Erythroblast (primary cell): ENCODE measurements at regions not wholly inside any gene's neighbourhood (a gene's known extent, or its start where the extent isn't known, plus 50 kb on each side); places are given as distances from the start of the nearest gene placed in this dataset.

Experiments
- GATA1 ChIP-seq: IDR thresholded peaks from 2 replicates; pipeline ENCODE4 v1.6.1; 2011; ENCODE audit warnings: low read depth, mild to moderate bottlenecking, control low read depth, low read length, moderate library complexity
- POLR2A ChIP-seq: IDR thresholded peaks from 2 replicates; pipeline ENCODE4 v1.6.1; 2011; ENCODE audit warnings: mild to moderate bottlenecking, low read length

DNA sequence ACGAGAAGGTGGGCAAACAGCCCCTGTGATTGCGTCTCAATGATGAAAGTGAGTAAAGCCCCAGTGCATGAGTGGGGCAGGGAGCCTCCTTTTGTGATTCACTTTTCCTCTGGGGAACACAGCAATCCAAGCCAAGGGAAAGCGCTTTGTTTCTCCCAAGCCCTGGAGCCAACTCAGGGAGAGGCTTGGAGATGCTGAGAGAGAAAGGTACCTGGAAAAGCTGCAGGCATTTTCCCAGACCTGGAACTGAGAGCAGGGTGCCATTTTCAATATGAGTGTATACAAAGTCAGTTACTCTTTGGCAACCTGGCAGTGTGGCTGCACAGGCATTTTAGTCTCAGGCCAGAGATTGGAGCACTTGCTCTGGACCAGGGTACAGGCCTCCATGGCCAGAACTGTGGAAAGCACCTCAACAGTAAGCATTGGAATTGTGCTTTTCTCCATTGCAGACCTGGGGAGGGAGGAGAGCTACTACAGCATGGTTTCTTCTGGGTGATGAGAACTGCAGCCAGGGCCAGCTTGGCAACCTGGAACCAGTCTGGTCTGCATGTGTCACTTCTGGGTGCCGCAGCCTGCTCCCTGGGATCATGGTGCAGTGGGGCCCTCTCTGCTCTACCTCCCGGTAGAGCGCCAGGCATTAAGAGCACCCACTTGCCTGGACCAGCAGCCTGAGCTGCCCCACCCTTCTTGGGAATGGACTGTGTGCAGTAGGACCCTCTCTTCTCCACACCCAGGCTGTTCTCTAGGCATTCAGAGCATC lies 89.0 kb upstream of the CDH5 start:
- TF ChIP-seq POLR2A (no peak), GATA1 (no peak)
